HEK293 (cell line): ENCODE measurements at regions not wholly inside any gene's neighbourhood (a gene's known extent, or its start where the extent isn't known, plus 50 kb on each side); places are given as distances from the start of the nearest gene placed in this dataset.

Experiments
- CTCF ChIA-PET: fragments of 350-600 bp; formaldehyde crosslinking; extraction: SDS; loops from one replicate; lab custom pipeline; 2021; ENCODE audit warnings: antibody characterized with exemption; lab: Yijun Ruan, JAX
- POLR2A ChIA-PET: fragments of 300-600 bp; formaldehyde crosslinking; extraction: SDS; loops from one replicate; lab custom pipeline; 2020; ENCODE audit warnings: antibody characterized with exemption, inconsistent platforms; lab: Yijun Ruan, JAX
- H3K27ac ChIP-seq: fragments of 200-500 bp; sonication (Bioruptor generic); 2 replicates; pipeline ENCODE4 v1.5.1; 2014; ENCODE audit warnings: low read depth, low read length, control low read depth, inconsistent platforms; ENCODE audit errors: extremely low read depth
- H3K36me3 ChIP-seq, 2 experiments: fragments of 200-500 bp in 1 of 2; sonication (Bioruptor generic) in 1 of 2; 1 replicate in 1 of 2; 2 replicates in 1 of 2; pipeline ENCODE4 v1.5.1; 2014 to 2017; ENCODE audit warnings: inconsistent platforms in 2 of 2, low read length in 2 of 2; ENCODE audit not compliant: control insufficient read depth in 2 of 2, insufficient read depth in 1 of 2
- H3K4me1 ChIP-seq: fragments of 200-500 bp; sonication (Bioruptor generic); 2 replicates; pipeline ENCODE4 v1.5.1; 2014; ENCODE audit warnings: mild to moderate bottlenecking, low read length, inconsistent platforms; ENCODE audit not compliant: control insufficient read depth, insufficient read depth
- H3K4me3 ChIP-seq: 2 replicates; pipeline ENCODE4 v1.5.1; 2011; ENCODE audit warnings: low read depth, mild to moderate bottlenecking, control low read depth, low read length, moderate library complexity
- H3K9me3 ChIP-seq: fragments of 200-500 bp; sonication (Bioruptor generic); 2 replicates; pipeline ENCODE4 v1.5.1; 2014; ENCODE audit warnings: low read depth, low read length, inconsistent platforms; ENCODE audit not compliant: control insufficient read depth, insufficient read depth
- EGR2 ChIP-seq: fragments of 450-650 bp; formaldehyde crosslinking; IDR thresholded peaks from 2 replicates; pipeline ENCODE4 v1.5.1; 2016; ENCODE audit warnings: low read depth, missing biosample characterization, missing genetic modification characterization
- GLIS1 ChIP-seq: fragments of 450-650 bp; formaldehyde crosslinking; IDR thresholded peaks from 2 replicates; pipeline ENCODE4 v1.5.1; 2016; ENCODE audit warnings: missing biosample characterization, missing genetic modification characterization
- GLIS2 ChIP-seq: fragments of 450-650 bp; formaldehyde crosslinking; IDR thresholded peaks from 2 replicates; pipeline ENCODE4 v1.5.1; 2016; ENCODE audit warnings: missing biosample characterization, missing genetic modification characterization
- KLF7 ChIP-seq: fragments of 450-650 bp; formaldehyde crosslinking; IDR thresholded peaks from 2 replicates; pipeline ENCODE4 v1.5.1; 2016; ENCODE audit warnings: missing biosample characterization, missing genetic modification characterization, borderline replicate concordance
- MYNN ChIP-seq: fragments of 450-650 bp; formaldehyde crosslinking; IDR thresholded peaks from 2 replicates; pipeline ENCODE4 v1.5.1; 2016; ENCODE audit warnings: missing biosample characterization, missing genetic modification characterization, borderline replicate concordance
- OVOL3 ChIP-seq: fragments of 450-650 bp; formaldehyde crosslinking; IDR thresholded peaks from 2 replicates; pipeline ENCODE4 v1.5.1; 2016; ENCODE audit warnings: missing biosample characterization, missing genetic modification characterization
- ZNF133 ChIP-seq: fragments of 450-650 bp; formaldehyde crosslinking; IDR thresholded peaks from 2 replicates; pipeline ENCODE4 v1.5.1; 2016; ENCODE audit warnings: missing biosample characterization, missing genetic modification characterization
- ZNF140 ChIP-seq: fragments of 450-650 bp; formaldehyde crosslinking; IDR thresholded peaks from 2 replicates; pipeline ENCODE4 v1.5.1; 2016; ENCODE audit warnings: missing biosample characterization, missing genetic modification characterization
- ZNF214 ChIP-seq: fragments of 450-650 bp; formaldehyde crosslinking; IDR thresholded peaks from 2 replicates; pipeline ENCODE4 v1.5.1; 2017; ENCODE audit warnings: missing biosample characterization, mild to moderate bottlenecking, missing genetic modification characterization, borderline replicate concordance
- ZNF266 ChIP-seq: fragments of 450-650 bp; formaldehyde crosslinking; IDR thresholded peaks from 2 replicates; pipeline ENCODE4 v1.5.1; 2016; ENCODE audit warnings: missing biosample characterization, missing genetic modification characterization, low read depth
- ZNF292 ChIP-seq: fragments of 450-650 bp; formaldehyde crosslinking; IDR thresholded peaks from 2 replicates; pipeline ENCODE4 v1.5.1; 2016; ENCODE audit warnings: low read depth, missing biosample characterization, missing genetic modification characterization, borderline replicate concordance
- ZNF311 ChIP-seq: fragments of 450-650 bp; formaldehyde crosslinking; IDR thresholded peaks from 2 replicates; pipeline ENCODE4 v1.5.1; 2017; ENCODE audit warnings: missing biosample characterization, missing genetic modification characterization, borderline replicate concordance
- ZNF391 ChIP-seq: fragments of 450-650 bp; formaldehyde crosslinking; IDR thresholded peaks from 2 replicates; pipeline ENCODE4 v1.5.1; 2016; ENCODE audit warnings: low read depth, missing biosample characterization, missing genetic modification characterization, borderline replicate concordance
- ZNF48 ChIP-seq: fragments of 450-650 bp; formaldehyde crosslinking; IDR thresholded peaks from 2 replicates; pipeline ENCODE4 v1.5.1; 2016; ENCODE audit warnings: missing biosample characterization, missing genetic modification characterization
- ZNF514 ChIP-seq: fragments of 450-650 bp; formaldehyde crosslinking; IDR thresholded peaks from 2 replicates; pipeline ENCODE4 v1.5.1; 2016; ENCODE audit warnings: missing biosample characterization, missing genetic modification characterization
- ZNF521 ChIP-seq: fragments of 450-650 bp; formaldehyde crosslinking; IDR thresholded peaks from 2 replicates; pipeline ENCODE4 v1.5.1; 2017; ENCODE audit warnings: missing biosample characterization, mild to moderate bottlenecking, missing genetic modification characterization
- ZNF626 ChIP-seq: fragments of 450-650 bp; sonication (Bioruptor Pico); formaldehyde crosslinking; IDR thresholded peaks from 2 replicates; pipeline ENCODE4 v1.5.1; 2018; ENCODE audit warnings: missing biosample characterization, missing genetic modification characterization, inconsistent platforms
- ZNF629 ChIP-seq: fragments of 450-650 bp; formaldehyde crosslinking; IDR thresholded peaks from 2 replicates; pipeline ENCODE4 v1.5.1; 2017; ENCODE audit warnings: missing biosample characterization, missing genetic modification characterization
- TF ChIP-seq, protein P1 (sequence below): fragments of 450-650 bp; formaldehyde crosslinking; IDR thresholded peaks from 2 replicates; pipeline ENCODE4 v1.5.1; 2016; ENCODE audit warnings: missing biosample characterization, missing genetic modification characterization
- TF ChIP-seq, protein P2 (sequence below): fragments of 450-650 bp; formaldehyde crosslinking; IDR thresholded peaks from 2 replicates; pipeline ENCODE4 v1.5.1; 2016; ENCODE audit warnings: missing biosample characterization, missing genetic modification characterization
- TF ChIP-seq, protein P3 (sequence below): fragments of 450-650 bp; formaldehyde crosslinking; IDR thresholded peaks from 2 replicates; pipeline ENCODE4 v1.5.1; 2016; ENCODE audit warnings: missing biosample characterization, missing genetic modification characterization, low read depth
- TF ChIP-seq, protein P4 (sequence below): fragments of 450-650 bp; formaldehyde crosslinking; IDR thresholded peaks from 2 replicates; pipeline ENCODE4 v1.5.1; 2016; ENCODE audit warnings: missing biosample characterization, missing genetic modification characterization
- TF ChIP-seq, protein P5 (sequence below): fragments of 450-650 bp; formaldehyde crosslinking; IDR thresholded peaks from 2 replicates; pipeline ENCODE4 v1.5.1; 2017; ENCODE audit warnings: missing biosample characterization, missing genetic modification characterization

GRCh38 chr13:38498271-38498670, 148.6 kb downstream of the UFM1 start:
- no peaks in the 10 kb centered on the region for H3K4me1 ChIP-seq
- TF ChIP-seq ZNF133 (tag by site-specific recombination) (no peak), KLF7 (tag by site-specific recombination) (no peak), ZNF626 (no peak), ZNF629 (tag by site-specific recombination) (no peak), GLIS1 (tag by site-specific recombination) (no peak), ZNF266 (tag by site-specific recombination) (no peak), OVOL3 (tag by site-specific recombination) (no peak), ZNF48 (tag by site-specific recombination) (no peak), ZNF311 (tag by site-specific recombination) (no peak)
- no peak overlapping the region for H3K27ac ChIP-seq
- ChIA-PET POLR2A (no interaction called here), CTCF (no interaction called here)
- H3K36me3 ChIP-seq, result no peaks in the 10 kb centered on the region
- no peaks in the 10 kb centered on the region for H3K9me3 ChIP-seq
- H3K4me3 ChIP-seq, result no peak overlapping the region

DNA sequence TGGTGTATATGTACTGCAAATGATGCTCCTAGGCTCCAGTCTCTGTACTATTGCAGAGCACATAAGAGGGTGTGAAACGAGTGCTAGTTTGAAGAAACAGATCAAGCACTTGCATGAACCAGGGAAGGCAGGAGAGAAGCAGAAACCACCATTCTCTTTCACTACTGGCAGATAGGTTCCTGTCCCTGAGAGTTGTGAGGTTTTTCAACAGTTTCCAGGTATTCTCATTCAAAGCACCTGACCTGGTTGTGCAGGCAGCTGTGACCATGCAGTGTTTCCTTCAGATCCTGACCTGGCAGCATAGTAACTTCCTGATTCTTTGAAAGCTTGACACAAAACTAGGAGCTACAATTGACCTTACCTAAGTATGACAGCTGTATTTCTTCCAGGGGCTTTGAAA, 164.9 kb downstream of the UFM1 start:
- no peak overlapping the region for H3K27ac ChIP-seq
- CTCF ChIA-PET, result no interaction called here
- TF ChIP-seq ZNF140 (no peak), EGR2 (no peak)
- H3K4me3 ChIP-seq, result no peak overlapping the region
- no peaks in the 10 kb centered on the region for H3K9me3 ChIP-seq
- no peaks in the 10 kb centered on the region for H3K36me3 ChIP-seq
- POLR2A ChIA-PET, result no interaction called here
- H3K4me1 ChIP-seq, result no peaks in the 10 kb centered on the region

- H3K4me1 ChIP-seq, result no peaks in the 10 kb centered on the region
- H3K9me3 ChIP-seq, result no peaks in the 10 kb centered on the region
- H3K4me3 ChIP-seq, result no peak overlapping the region
- ChIA-PET CTCF (interaction anchor here (0.7 kb wide), 1 partner anchor 195 kb away, joined by 4 read pairs; no protein-coding TSS in a partner anchor), POLR2A (no interaction called here)
- H3K27ac ChIP-seq, result no peak overlapping the region
- no peaks in the 10 kb centered on the region for H3K36me3 ChIP-seq
- TF ChIP-seq OVOL3 (tag by site-specific recombination), result no peak
- no peak for TF ChIP-seq ZNF292 (tag by site-specific recombination)
- TF ChIP-seq, protein P1, sequence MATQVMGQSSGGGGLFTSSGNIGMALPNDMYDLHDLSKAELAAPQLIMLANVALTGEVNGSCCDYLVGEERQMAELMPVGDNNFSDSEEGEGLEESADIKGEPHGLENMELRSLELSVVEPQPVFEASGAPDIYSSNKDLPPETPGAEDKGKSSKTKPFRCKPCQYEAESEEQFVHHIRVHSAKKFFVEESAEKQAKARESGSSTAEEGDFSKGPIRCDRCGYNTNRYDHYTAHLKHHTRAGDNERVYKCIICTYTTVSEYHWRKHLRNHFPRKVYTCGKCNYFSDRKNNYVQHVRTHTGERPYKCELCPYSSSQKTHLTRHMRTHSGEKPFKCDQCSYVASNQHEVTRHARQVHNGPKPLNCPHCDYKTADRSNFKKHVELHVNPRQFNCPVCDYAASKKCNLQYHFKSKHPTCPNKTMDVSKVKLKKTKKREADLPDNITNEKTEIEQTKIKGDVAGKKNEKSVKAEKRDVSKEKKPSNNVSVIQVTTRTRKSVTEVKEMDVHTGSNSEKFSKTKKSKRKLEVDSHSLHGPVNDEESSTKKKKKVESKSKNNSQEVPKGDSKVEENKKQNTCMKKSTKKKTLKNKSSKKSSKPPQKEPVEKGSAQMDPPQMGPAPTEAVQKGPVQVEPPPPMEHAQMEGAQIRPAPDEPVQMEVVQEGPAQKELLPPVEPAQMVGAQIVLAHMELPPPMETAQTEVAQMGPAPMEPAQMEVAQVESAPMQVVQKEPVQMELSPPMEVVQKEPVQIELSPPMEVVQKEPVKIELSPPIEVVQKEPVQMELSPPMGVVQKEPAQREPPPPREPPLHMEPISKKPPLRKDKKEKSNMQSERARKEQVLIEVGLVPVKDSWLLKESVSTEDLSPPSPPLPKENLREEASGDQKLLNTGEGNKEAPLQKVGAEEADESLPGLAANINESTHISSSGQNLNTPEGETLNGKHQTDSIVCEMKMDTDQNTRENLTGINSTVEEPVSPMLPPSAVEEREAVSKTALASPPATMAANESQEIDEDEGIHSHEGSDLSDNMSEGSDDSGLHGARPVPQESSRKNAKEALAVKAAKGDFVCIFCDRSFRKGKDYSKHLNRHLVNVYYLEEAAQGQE (tag by site-specific recombination), result no peak
- TF ChIP-seq, protein P2, sequence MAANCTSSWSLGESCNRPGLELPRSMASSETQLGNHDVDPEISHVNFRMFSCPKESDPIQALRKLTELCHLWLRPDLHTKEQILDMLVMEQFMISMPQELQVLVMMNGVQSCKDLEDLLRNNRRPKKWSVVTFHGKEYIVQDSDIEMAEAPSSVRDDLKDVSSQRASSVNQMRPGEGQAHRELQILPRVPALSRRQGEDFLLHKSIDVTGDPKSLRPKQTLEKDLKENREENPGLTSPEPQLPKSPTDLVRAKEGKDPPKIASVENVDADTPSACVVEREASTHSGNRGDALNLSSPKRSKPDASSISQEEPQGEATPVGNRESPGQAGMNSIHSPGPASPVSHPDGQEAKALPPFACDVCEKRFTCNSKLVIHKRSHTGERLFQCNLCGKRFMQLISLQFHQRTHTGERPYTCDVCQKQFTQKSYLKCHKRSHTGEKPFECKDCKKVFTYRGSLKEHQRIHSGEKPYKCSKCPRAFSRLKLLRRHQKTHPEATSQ (tag by site-specific recombination), result no peak
- no peak for TF ChIP-seq ZNF514
- TF ChIP-seq, protein P3, sequence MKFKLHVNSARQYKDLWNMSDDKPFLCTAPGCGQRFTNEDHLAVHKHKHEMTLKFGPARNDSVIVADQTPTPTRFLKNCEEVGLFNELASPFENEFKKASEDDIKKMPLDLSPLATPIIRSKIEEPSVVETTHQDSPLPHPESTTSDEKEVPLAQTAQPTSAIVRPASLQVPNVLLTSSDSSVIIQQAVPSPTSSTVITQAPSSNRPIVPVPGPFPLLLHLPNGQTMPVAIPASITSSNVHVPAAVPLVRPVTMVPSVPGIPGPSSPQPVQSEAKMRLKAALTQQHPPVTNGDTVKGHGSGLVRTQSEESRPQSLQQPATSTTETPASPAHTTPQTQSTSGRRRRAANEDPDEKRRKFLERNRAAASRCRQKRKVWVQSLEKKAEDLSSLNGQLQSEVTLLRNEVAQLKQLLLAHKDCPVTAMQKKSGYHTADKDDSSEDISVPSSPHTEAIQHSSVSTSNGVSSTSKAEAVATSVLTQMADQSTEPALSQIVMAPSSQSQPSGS, result no peak
- no peak for TF ChIP-seq ZNF391
- TF ChIP-seq ZNF214 (tag by site-specific recombination), result no peak
- TF ChIP-seq MYNN, result no peak
- no peak for TF ChIP-seq ZNF521
- TF ChIP-seq, protein P4, sequence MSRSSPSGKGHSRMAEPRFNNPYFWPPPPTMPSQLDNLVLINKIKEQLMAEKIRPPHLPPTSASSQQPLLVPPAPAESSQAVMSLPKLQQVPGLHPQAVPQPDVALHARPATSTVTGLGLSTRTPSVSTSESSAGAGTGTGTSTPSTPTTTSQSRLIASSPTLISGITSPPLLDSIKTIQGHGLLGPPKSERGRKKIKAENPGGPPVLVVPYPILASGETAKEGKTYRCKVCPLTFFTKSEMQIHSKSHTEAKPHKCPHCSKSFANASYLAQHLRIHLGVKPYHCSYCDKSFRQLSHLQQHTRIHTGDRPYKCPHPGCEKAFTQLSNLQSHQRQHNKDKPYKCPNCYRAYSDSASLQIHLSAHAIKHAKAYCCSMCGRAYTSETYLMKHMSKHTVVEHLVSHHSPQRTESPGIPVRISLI (tag by site-specific recombination), result no peak
- no peak for TF ChIP-seq GLIS2 (tag by site-specific recombination)
- TF ChIP-seq, protein P5, sequence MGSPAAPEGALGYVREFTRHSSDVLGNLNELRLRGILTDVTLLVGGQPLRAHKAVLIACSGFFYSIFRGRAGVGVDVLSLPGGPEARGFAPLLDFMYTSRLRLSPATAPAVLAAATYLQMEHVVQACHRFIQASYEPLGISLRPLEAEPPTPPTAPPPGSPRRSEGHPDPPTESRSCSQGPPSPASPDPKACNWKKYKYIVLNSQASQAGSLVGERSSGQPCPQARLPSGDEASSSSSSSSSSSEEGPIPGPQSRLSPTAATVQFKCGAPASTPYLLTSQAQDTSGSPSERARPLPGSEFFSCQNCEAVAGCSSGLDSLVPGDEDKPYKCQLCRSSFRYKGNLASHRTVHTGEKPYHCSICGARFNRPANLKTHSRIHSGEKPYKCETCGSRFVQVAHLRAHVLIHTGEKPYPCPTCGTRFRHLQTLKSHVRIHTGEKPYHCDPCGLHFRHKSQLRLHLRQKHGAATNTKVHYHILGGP (tag by site-specific recombination), result no peak
Observed at GRCh38 chr13:38518328-38518727, 168.5 kb upstream of the FREM2 start.
